ENCODE measurements at regions not wholly inside any gene's neighbourhood (a gene's known extent, or its start where the extent isn't known, plus 50 kb on each side); places are given as distances from the start of the nearest gene placed in this dataset.

DNA sequence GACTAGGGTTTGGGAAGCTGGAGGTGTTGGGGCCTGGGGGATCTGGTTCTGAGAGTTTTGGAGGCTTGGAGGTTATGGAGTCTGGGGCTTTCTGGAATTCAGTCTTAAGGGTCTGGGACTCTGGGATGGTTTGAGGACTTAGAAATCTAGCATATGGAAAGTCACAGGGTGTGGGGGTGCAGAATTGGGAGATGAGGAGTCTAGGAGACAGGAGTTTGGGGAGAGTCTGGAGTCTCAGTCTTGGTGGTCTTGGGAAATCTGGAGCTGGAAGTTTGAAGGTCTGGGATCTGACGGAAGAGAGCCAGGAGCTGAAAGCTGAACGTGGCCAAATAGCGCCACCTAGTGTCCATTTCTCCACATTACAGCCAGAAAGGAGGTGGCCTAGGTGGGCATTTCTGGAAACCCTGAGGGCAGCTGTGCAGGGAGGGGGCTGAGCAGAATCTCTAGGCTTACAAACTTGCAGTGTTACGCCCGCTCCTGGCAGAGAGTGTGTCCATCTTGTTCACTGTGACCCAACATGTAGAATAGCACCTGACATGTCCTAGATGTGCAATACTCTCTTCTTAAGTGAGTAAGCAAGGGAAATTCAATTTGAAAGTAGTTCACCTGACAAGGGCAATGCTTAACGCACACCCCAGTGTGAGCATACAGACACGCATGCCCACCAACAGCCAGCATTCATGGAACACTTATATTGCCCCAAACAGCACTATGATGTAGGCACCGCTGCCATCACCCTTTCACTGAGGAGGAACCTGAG, 204.8 kb downstream of the TFCP2L1 start:
- Histone ChIP-seq H3K36me3 (ENCODE audit: control insufficient read depth, insufficient read depth, low read length) (no peaks in the 10 kb centered on the region), H3K4me3 (ENCODE audit: low read depth, low read length) (no peak overlapping the region), H3K27me3 (ENCODE audit: control insufficient read depth, insufficient read depth, low read length) (peaks cover 7% of the 10 kb centered on the region)
- FAIRE-seq (peak; percentile 47), DNase-seq (ENCODE audit: low read depth) (peak; percentile 41)
- peak; percentile 85 for TF ChIP-seq CTCF (IDR thresholded peaks at IDR 0.05; ENCODE audit: insufficient read depth, low read length, severe bottlenecking)

DNA sequence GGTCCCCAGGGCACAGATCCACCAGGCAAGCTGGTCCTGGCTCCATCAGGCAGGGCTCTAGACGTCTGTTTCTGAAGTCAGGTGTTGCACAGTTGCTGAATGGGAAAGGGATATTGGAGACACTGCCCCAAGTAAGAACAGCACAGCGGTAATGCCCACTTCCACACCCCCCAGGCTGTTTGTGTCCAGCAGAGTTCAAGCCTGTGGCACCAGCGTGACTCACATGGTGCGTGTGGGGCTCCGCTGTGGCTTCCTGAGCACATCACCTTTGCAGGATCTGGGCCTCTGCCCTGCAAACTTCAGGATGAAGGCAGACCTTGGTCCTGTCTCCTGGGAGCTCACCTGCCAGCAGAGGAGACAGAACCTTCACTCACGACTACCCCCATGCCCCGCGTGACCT, 203.3 kb downstream of the TFCP2L1 start:
- DNase-seq (ENCODE audit: low read depth) (no peak), FAIRE-seq (no peak)
- Histone ChIP-seq H3K27me3 (ENCODE audit: control insufficient read depth, insufficient read depth, low read length) (peaks cover 2% of the 10 kb centered on the region), H3K4me3 (ENCODE audit: low read depth, low read length) (no peak overlapping the region), H3K36me3 (ENCODE audit: control insufficient read depth, insufficient read depth, low read length) (no peaks in the 10 kb centered on the region)
- TF ChIP-seq CTCF (IDR thresholded peaks at IDR 0.05; ENCODE audit: insufficient read depth, low read length, severe bottlenecking) = no peak

DNA sequence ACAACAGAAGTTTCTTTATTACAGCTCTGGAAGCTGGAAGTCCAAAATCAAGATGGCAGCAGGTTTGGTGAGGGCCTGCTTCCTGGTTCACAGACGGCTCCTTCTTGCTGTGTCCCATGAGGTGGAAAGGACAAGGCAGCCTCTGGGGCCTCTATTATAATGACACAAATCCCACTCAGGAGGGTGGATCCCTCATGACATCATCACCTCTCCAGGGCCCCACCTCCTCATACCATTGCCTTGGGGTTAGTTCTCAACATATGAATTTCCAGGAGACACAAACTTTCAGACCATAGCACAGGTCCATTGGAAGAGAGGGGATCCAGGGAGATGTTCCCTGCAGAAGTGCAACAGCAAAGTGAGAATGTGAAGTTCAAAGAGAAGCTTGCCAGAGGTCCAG, 202.8 kb downstream of the TFCP2L1 start:
- no peak for DNase-seq (ENCODE audit: low read depth)
- no peak for FAIRE-seq
- Histone ChIP-seq H3K36me3 (ENCODE audit: control insufficient read depth, insufficient read depth, low read length) (no peaks in the 10 kb centered on the region), H3K4me3 (ENCODE audit: low read depth, low read length) (no peak overlapping the region), H3K27me3 (ENCODE audit: control insufficient read depth, insufficient read depth, low read length) (peaks cover 2% of the 10 kb centered on the region)
- no peak for TF ChIP-seq CTCF (IDR thresholded peaks at IDR 0.05; ENCODE audit: insufficient read depth, low read length, severe bottlenecking)

DNA sequence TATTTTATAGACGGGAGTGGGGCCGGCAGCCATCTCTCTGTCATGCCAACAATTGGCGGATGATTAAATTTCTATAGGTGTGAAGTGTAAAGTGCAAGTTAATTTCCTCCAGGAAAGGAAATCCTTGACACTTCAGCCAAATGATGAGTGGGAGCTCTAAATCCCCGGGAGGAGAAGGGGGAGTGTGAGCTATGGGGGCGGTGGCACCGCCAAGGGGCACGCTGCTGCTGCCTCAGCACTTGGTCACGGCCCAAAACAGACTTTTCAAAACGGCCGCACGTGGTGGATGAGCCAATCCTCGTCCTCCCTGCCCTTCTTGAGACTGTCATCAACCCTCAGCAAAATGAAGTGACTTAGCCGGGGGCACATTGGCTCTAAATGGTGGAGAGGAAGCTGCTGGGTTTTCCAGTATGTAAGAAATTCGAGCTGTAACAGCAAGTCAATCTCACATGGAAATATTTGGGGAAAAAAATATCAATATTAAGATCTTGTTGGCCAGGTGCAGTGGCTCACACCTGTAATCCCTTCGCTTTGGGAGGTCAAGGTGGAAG, 200.8 kb downstream of the TFCP2L1 start:
- Histone ChIP-seq H3K36me3 (ENCODE audit: control insufficient read depth, insufficient read depth, low read length) (no peaks in the 10 kb centered on the region), H3K27me3 (ENCODE audit: control insufficient read depth, insufficient read depth, low read length) (peaks cover 2% of the 10 kb centered on the region), H3K4me3 (ENCODE audit: low read depth, low read length) (no peak overlapping the region)
- peak; percentile 31 for DNase-seq (ENCODE audit: low read depth)
- TF ChIP-seq CTCF (IDR thresholded peaks at IDR 0.05; ENCODE audit: insufficient read depth, low read length, severe bottlenecking) = no peak
- no peak for FAIRE-seq

DNA sequence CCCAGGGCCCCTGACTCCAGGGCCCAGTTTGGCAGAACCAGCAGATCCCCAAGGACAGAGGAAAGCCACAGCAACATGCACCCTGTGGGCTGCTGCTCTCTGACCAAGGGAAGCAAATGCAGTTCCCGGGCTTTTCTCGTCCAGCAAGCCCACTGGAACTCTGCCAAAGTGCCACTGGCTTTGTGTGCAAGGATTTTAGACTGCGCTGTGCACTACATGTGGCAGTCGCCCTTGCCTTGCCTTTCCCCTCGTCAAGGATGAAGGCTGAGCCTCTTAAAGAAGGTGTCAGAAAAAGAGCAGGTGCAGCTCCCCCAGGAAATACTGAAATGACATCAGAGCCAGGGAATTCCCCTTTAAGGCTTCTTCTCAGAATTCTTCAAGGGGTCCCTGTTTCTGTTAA, 199.2 kb downstream of the TFCP2L1 start:
- Histone ChIP-seq H3K27me3 (ENCODE audit: control insufficient read depth, insufficient read depth, low read length) (peaks cover 2% of the 10 kb centered on the region), H3K4me3 (ENCODE audit: low read depth, low read length) (no peak overlapping the region), H3K36me3 (ENCODE audit: control insufficient read depth, insufficient read depth, low read length) (no peaks in the 10 kb centered on the region)
- DNase-seq (ENCODE audit: low read depth) (no peak), FAIRE-seq (peak; percentile 7)
- no peak for TF ChIP-seq CTCF (IDR thresholded peaks at IDR 0.05; ENCODE audit: insufficient read depth, low read length, severe bottlenecking)
